Immature natural killer cell (primary cell): ENCODE measurements at regions not wholly inside any gene's neighbourhood (a gene's known extent, or its start where the extent isn't known, plus 50 kb on each side); places are given as distances from the start of the nearest gene placed in this dataset.

Experiments
- DNase-seq, 3 donors: peaks; one replicate each; pipeline ENCODE4 v3.0.0; 2022; ENCODE audit warnings: mixed read lengths in 1 of 3
- H3K27ac Mint-ChIP-seq, 6 donors: one replicate each; pipeline ENCODE4 v1.8.0; 2020; ENCODE audit warnings: mixed read lengths in 6 of 6, mild to moderate bottlenecking in 5 of 6, inconsistent platforms in 4 of 6, moderate library complexity in 3 of 6
- H3K27me3 Mint-ChIP-seq, 3 donors: one replicate each; pipeline ENCODE4 v1.8.0; 2020 to 2021; ENCODE audit warnings: low read depth in 3 of 3, mild to moderate bottlenecking in 3 of 3, mixed read lengths in 3 of 3, moderate library complexity in 3 of 3, inconsistent platforms in 1 of 3
- H3K36me3 Mint-ChIP-seq, 3 donors: one replicate each; pipeline ENCODE4 v1.8.0; 2020; ENCODE audit warnings: mixed read lengths in 3 of 3, inconsistent platforms in 2 of 3, mild to moderate bottlenecking in 2 of 3
- H3K4me1 Mint-ChIP-seq, 2 donors: one replicate each; pipeline ENCODE4 v1.8.0; 2020; ENCODE audit warnings: inconsistent platforms in 2 of 2, mild to moderate bottlenecking in 2 of 2, mixed read lengths in 2 of 2, moderate library complexity in 1 of 2
- H3K4me3 Mint-ChIP-seq, 5 donors: one replicate each; pipeline ENCODE4 v1.8.0; 2020; ENCODE audit warnings: mild to moderate bottlenecking in 5 of 5, mixed read lengths in 5 of 5, inconsistent platforms in 3 of 5, moderate library complexity in 3 of 5
- H3K9me3 Mint-ChIP-seq, 6 donors: one replicate each; pipeline ENCODE4 v1.8.0; 2020; ENCODE audit warnings: mild to moderate bottlenecking in 6 of 6, mixed read lengths in 6 of 6, inconsistent platforms in 4 of 6, moderate library complexity in 3 of 6

DNA sequence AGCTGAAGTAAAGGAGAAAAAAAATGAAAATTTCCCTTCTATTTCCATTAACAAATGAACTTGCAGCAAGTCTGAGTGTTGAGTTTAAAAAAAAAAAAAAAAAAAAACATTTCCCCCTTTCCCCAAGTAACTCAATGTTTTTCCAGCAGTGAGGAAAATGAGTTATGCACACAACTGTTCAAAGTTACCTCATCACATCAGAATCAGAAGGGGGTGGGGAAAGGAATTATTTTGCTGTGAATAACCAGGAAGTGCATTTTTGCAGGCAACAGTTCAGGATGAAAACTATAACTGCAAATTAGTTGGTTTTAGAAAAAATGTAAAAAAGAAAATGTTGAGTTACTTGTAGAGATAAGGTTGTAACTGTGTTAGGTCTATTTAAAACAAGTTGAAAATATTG is 568.9 kb upstream of the CITED2 start:
- H3K4me3 Mint-ChIP-seq, result no peak overlapping the region
- no peaks in the 10 kb centered on the region for H3K4me1 Mint-ChIP-seq
- peaks cover 0 to 6% (median 5%) of the 10 kb centered on the region in 3 donors for H3K27me3 Mint-ChIP-seq
- H3K36me3 Mint-ChIP-seq, result no peaks in the 10 kb centered on the region
- no peak overlapping the region for H3K27ac Mint-ChIP-seq
- no peak for DNase-seq
- H3K9me3 Mint-ChIP-seq, result no peaks in the 10 kb centered on the region

DNA sequence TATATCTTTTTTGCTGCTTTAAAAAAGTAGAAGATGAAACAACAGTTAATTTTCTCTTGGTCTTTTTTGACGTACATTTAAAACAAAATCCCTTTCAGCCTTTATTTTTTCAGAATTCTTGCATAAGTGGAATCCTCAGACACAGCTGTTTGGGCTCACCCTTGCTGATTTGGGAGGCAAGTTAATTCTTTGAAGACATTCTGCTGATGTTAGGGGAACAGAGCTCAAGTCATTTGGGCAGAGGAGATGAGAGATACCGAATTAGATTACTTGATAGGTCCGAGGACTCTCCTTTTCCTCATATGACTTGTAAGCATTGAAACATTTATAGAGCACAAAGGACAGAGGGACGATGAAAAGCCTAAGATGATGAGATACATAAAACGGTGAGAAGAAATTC is 567.9 kb upstream of the CITED2 start:
- no peak for DNase-seq
- Mint-ChIP-seq H3K4me3 (no peak overlapping the region), H3K27ac (no peak overlapping the region), H3K36me3 (no peaks in the 10 kb centered on the region), H3K4me1 (no peaks in the 10 kb centered on the region), H3K9me3 (no peaks in the 10 kb centered on the region), H3K27me3 (peaks cover 0 to 6% (median 5%) of the 10 kb centered on the region in 3 donors)

DNA sequence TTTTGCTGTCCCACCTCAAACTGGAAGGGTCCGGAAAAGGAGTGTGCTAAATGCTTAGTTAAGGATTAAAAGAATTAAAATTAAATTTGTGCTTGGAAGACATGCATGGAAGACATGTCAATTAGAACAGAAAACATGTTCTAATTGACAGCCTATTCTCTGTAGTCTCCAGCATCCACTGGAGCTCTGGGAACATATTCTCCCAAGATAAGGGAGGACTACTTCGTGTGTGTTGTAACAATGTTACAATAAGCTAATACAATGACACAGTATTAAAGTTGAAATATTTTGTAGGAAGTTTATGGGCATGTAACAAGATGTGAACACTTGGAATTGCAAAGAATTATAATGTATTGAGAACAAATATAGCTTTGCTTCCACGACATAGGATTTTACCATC is 567.4 kb upstream of the CITED2 start:
- DNase-seq, result no peak
- Mint-ChIP-seq H3K27ac (no peak overlapping the region), H3K4me1 (no peaks in the 10 kb centered on the region), H3K36me3 (no peaks in the 10 kb centered on the region), H3K9me3 (no peaks in the 10 kb centered on the region), H3K4me3 (no peak overlapping the region), H3K27me3 (peaks cover 0 to 6% (median 5%) of the 10 kb centered on the region in 3 donors)

DNA sequence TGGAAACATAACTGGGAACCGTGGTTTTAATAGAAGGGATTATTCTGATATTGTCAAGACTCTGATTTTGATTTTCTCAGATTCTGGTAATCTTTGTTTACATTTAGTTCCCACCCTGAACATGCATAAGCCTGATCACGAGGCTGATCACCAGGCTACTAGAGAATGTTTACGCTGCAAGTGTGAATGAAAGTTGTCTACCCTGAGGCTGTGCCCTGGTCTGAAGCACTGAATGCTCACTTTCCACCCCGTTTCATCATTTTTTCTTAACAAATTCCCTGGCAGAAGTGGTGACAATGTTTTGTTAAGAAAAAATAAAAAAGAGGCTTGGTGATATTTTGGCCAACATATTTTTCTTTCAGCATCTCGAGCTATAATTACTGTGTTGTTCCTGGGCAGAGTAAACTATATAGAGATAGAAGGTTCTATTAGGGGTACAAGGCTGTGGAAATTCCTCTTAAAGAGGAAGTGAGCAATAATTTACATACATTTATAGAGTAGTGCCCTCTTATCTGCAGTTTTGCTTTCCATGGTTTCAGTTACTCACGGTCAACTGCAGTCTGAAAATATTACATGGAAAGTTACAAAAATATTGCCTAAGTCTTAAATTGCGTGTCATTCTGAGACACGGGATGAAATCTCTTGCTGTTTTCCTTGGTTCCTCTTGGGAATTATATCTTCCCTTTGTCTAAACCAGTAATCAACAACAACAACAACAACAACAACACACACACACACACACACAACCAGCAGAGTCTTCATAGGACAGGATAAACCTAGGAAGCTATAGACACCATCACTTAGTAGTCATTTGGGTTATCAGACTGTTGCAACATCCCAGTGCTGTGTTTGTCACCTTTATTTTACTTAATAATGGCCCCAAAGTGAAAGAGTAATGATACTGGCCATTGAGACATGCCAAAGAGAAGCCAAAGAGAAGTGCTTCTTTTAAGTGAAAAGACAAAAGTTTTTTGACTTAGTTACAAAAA is 566.6 kb upstream of the CITED2 start:
- Mint-ChIP-seq H3K27ac (no peak overlapping the region), H3K36me3 (no peaks in the 10 kb centered on the region), H3K27me3 (peaks cover 0 to 6% (median 3%) of the 10 kb centered on the region in 3 donors)

DNA sequence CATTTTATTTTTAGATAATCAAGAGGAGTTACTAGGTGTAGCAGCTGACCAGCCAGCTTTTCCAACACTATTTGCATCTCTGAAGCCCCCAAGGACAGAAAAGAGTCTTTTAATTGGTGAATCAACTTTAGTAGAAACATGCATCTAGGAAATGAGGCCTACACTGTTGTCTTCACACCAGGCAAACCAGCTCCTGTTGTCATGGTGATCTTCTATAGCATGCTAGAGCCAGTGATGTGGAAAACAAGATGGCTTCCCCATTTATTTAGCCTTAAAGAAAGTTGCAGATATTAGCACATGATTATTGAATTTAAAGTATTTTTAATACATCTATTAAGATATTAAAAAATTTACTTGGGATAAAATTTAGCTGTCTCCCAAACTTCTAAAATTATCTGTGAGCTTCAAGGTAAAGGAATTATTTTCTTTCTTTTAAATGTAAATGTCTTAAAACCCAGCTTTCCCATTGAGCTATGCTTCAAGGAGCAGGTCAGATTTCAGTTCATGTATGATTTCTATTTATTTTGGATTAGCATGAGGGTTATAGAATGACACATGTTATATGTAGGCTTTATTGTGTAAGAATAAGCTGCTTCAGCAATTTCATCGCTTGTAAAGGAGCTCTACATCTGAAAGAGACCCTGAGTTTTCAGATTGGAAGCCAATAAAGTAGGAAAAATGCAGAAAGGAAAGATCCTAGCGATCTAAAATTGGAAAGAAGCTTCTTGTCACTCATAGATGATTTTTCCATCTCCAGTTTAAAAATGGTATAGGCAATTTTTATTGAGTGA is 564.9 kb upstream of the CITED2 start:
- no peaks in the 10 kb centered on the region for H3K9me3 Mint-ChIP-seq
- H3K4me1 Mint-ChIP-seq, result no peaks in the 10 kb centered on the region
- H3K4me3 Mint-ChIP-seq, result no peak overlapping the region

More for the DNA sequence above, 566.6 kb upstream of the CITED2 start:
- no peak for DNase-seq
- Mint-ChIP-seq H3K4me1 (no peaks in the 10 kb centered on the region), H3K9me3 (no peaks in the 10 kb centered on the region), H3K4me3 (no peak overlapping the region)

DNA sequence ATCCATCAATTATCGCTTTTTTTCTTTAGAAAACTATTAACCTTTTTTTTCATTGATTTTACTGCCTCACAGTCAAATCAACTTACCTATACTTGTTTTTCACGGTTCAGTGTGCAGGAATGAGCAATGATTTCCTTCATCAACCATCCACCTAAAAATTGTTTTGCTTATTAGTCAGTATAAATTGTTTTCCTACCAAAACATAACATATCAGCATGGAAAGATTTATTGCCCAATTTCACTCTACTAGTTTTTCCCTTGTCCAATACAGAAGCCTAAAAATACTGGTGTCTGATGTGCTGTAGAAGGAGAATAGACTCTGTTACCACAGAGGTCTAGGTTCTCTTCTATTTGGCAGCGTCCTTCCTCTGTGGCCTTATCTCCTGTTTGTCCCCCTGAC is 558.2 kb upstream of the CITED2 start:
- H3K27ac Mint-ChIP-seq, result no peak overlapping the region

More for the DNA sequence above, 564.9 kb upstream of the CITED2 start:
- H3K36me3 Mint-ChIP-seq, result no peaks in the 10 kb centered on the region
- peaks cover 0 to 6% (median 3%) of the 10 kb centered on the region in 3 donors for H3K27me3 Mint-ChIP-seq
- H3K27ac Mint-ChIP-seq, result no peak overlapping the region
- no peak for DNase-seq

DNA sequence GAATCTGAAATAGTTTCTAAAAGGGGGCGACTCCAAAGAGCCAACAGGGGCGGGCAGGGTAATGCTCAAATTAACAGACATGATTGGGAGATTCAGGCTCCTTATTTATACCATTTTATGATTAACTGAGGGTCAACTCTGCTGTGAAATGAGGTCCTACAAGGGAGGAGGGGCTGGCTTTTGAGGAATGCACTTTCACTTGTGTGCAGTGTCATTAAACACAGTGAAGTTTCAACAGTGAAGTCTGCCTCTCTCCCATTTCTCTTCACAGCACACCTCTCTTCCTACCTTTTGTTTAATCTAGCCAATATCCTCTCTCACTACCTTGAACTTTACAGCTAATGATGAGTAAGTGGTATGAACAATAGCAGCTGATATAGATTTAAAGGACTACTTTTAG is 557.3 kb upstream of the CITED2 start:
- Mint-ChIP-seq H3K4me3 (no peak overlapping the region), H3K27ac (no peak overlapping the region), H3K4me1 (no peaks in the 10 kb centered on the region), H3K36me3 (no peaks in the 10 kb centered on the region), H3K27me3 (peaks cover 0 to 4% (median 1%) of the 10 kb centered on the region in 3 donors), H3K9me3 (peaks cover 0 to 1% (median 0%) of the 10 kb centered on the region in 6 donors)
- DNase-seq, result no peak

More for the DNA sequence above, 558.2 kb upstream of the CITED2 start:
- no peaks in the 10 kb centered on the region for H3K36me3 Mint-ChIP-seq
- DNase-seq, result no peak
- no peaks in the 10 kb centered on the region for H3K4me1 Mint-ChIP-seq
- H3K9me3 Mint-ChIP-seq, result peaks cover 0 to 1% (median 0%) of the 10 kb centered on the region in 6 donors
- H3K4me3 Mint-ChIP-seq, result no peak overlapping the region
- H3K27me3 Mint-ChIP-seq, result peaks cover 0 to 4% (median 1%) of the 10 kb centered on the region in 3 donors

DNA sequence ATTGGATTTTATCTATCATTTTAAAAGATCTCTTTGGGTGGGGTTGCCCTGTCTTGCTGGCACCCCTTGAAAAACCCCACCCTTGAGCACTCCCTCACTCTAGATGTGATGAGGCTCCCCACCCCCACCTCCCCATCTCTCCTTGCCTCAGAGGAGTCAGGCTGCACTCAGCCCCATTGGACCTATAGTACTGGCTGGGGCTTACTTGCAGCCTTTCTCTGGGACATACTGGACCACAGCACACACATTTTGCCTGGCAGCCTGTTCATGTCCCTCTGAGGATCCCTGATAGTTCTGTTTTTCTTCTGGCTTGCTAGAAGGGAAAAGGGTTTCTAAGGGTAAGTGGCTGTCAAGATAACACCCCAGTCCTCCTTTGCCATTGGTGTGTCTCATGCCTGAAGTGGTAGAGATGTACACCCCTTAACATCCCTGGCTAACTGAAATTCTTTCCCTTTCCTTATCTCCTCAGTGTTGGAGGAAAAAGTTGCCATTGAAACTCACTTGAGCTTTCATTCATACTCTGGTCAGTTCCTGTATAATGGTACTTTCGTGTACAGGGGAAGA is 553.4 kb upstream of the CITED2 start:
- H3K27ac Mint-ChIP-seq, result no peak overlapping the region
- no peaks in the 10 kb centered on the region for H3K36me3 Mint-ChIP-seq
- peaks cover 0 to 4% (median 3%) of the 10 kb centered on the region in 3 donors for H3K27me3 Mint-ChIP-seq
- no peak overlapping the region for H3K4me3 Mint-ChIP-seq
- no peaks in the 10 kb centered on the region for H3K4me1 Mint-ChIP-seq
- H3K9me3 Mint-ChIP-seq, result peaks cover 0 to 1% (median 0%) of the 10 kb centered on the region in 6 donors
- no peak for DNase-seq

DNA sequence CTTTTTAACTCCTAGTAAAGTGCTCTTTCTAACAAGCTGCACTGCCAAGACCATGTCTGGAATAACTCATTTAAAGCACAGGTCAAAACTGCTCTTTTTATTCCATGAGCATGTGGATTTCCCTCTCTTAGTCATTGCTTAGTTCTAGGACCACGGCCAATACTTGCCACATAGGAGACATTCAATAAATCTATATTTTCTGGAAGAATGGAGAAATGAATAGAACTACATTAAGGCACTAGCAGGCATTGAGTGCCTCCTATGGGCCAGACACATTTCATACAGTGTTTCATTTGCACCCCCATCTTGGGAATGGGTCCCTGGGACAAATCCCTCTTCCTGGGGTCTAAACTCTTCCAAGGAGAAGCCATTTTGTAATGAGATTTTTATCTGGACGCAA is 552.8 kb upstream of the CITED2 start:
- H3K9me3 Mint-ChIP-seq, result peaks cover 0 to 1% (median 0%) of the 10 kb centered on the region in 6 donors
- no peaks in the 10 kb centered on the region for H3K4me1 Mint-ChIP-seq
- no peak overlapping the region for H3K4me3 Mint-ChIP-seq
- DNase-seq, result no peak
- no peak overlapping the region for H3K27ac Mint-ChIP-seq
- H3K27me3 Mint-ChIP-seq, result peaks cover 0 to 4% (median 4%) of the 10 kb centered on the region in 3 donors
- no peaks in the 10 kb centered on the region for H3K36me3 Mint-ChIP-seq

DNA sequence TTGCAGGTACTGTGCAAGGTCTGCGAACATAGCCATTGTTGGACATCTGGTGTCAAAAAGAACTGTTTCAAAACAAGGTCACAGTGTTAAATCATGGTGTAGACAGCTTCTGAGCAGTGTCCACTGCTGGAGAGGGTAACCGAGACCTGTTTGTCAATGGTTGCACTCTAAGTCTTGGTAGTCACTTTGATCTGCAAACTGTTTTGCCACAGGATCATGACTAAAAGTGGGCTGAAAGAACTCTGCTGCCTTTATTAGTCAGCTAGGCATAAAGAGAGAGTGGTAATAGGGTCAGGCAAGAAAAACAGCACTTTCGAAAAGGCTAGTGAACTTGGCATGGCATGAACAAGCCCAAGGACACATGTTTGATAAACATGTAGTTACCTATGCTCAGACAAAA is 552.3 kb upstream of the CITED2 start:
- DNase-seq, result no peak
- Mint-ChIP-seq H3K36me3 (no peaks in the 10 kb centered on the region), H3K4me3 (no peak overlapping the region), H3K27me3 (peaks cover 0 to 6% (median 4%) of the 10 kb centered on the region in 3 donors), H3K9me3 (peaks cover 0 to 1% (median 0%) of the 10 kb centered on the region in 6 donors), H3K27ac (no peak overlapping the region), H3K4me1 (no peaks in the 10 kb centered on the region)

DNA sequence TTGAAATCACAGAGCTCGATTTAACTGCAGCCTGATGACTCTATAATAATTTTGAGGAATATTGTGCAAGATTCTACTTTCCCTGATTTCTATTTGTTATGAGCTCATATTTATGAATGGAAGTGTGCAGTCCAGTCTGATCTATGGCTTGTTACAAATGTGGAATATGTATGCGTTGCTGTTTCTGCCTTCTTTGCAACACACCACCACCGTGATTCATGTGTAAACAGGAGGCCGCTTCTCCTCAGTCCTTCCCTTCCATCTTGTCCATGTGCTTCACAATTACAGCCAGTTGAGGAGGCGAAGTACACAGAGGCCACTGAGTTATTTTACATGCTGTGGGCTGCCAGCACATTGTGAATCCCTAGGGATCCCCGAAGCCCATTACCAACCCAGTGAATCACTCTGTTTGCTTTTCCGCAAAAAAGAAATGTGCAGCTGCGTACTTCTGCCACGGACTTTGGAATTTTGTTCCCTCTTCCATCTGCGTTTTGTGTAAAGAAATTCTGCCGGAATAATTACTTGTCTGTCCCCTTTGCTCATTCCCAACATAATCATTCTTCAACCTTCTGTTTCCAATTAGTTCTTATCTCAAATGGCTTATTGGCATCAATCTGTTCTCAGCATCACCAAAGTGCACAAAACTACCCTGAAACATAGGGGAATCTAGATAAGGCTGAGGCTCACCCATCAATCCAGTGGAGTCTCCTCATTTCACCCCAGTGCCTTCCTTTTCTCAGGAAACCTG is 551.6 kb upstream of the CITED2 start:
- Mint-ChIP-seq H3K27me3 (peaks cover 0 to 6% (median 4%) of the 10 kb centered on the region in 3 donors), H3K36me3 (no peaks in the 10 kb centered on the region), H3K4me3 (no peak overlapping the region), H3K4me1 (no peaks in the 10 kb centered on the region), H3K27ac (no peak overlapping the region), H3K9me3 (peaks cover 0 to 1% (median 0%) of the 10 kb centered on the region in 6 donors)
- DNase-seq, result no peak

DNA sequence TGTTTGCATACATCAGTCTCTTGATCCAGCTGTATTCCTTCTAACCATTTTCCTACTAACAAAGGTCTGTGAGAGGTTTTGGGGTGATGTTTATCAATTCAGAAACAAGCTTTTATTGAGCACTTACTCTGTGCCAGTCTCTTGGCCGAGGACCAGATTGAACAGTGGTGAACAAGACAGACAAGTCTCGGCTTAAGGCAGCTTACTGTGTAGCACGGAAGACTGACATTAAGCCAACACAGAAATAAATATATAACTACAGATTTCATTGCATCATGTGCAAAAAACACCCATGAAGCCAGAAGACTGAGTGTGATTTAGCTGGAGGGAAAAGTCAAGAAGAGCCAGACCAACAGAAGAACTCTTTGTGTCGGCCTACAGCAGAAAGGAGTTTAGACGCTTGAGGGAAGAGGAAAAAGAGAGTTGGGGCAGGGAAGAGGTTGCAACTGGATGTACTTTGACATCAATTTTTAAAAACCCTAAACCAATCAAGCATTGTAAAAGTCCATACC is 549.6 kb upstream of the CITED2 start:
- Mint-ChIP-seq H3K4me3 (no peak overlapping the region), H3K4me1 (no peaks in the 10 kb centered on the region), H3K27me3 (peaks cover 0 to 7% (median 6%) of the 10 kb centered on the region in 3 donors), H3K9me3 (no peaks in the 10 kb centered on the region), H3K36me3 (no peaks in the 10 kb centered on the region), H3K27ac (no peak overlapping the region)
- no peak for DNase-seq

DNA sequence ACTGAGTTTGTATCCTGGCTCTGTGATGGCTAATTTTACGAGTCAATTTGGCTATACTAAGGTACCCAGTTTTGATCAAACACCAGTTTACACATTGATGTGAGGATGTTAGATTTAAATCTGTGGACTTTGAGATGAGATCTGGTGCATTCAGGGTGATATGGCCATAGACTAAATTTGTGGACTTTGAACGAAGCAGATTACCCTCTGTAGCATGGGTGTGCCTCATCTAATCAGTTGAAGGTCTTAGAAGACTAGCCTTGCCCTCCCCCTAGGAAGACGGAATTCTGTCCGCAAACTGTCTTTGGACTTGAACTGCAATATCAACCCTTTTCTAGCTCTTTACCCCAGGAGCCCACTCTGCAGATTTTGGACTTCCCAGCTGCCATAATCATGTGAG is 547.8 kb upstream of the CITED2 start:
- no peak overlapping the region for H3K27ac Mint-ChIP-seq
- DNase-seq, result no peak
- H3K4me3 Mint-ChIP-seq, result no peak overlapping the region
- no peaks in the 10 kb centered on the region for H3K4me1 Mint-ChIP-seq
- H3K9me3 Mint-ChIP-seq, result no peaks in the 10 kb centered on the region
- peaks cover 0 to 12% (median 5%) of the 10 kb centered on the region in 3 donors for H3K27me3 Mint-ChIP-seq
- H3K36me3 Mint-ChIP-seq, result no peaks in the 10 kb centered on the region
